OCI-LY7 (cell line): ENCODE measurements at regions not wholly inside any gene's neighbourhood (a gene's known extent, or its start where the extent isn't known, plus 50 kb on each side); places are given as distances from the start of the nearest gene placed in this dataset.
"Not testable (repeated sequence)": the region's sequence is repeated elsewhere in the genome, so short reads cannot be mapped to it uniquely, and the experiment has no call there.

Source experiments
- BruUV-seq: library from RNA; stranded (reverse); fragments of 400-500 nt; replicated peaks from 2 replicates; lab custom pipeline; 2021; lab: Mats Ljungman, UMichigan
- CTCF ChIA-PET: fragments of 300-600 bp; sonication (Branson Sonifier 250); formaldehyde crosslinking; loops from one replicate; lab custom pipeline; 2022; ENCODE audit warnings: antibody characterized with exemption; ENCODE audit not compliant: unreplicated experiment; lab: Charles Lee
- POLR2A ChIA-PET: fragments of 300-600 bp; sonication (Branson Sonifier 250); formaldehyde crosslinking; loops from one replicate; lab custom pipeline; 2022; ENCODE audit warnings: antibody characterized with exemption; lab: Charles Lee
- DNase-seq: peaks from one replicate; pipeline ENCODE4 v3.0.0-alpha.2; 2015; ENCODE audit warnings: low spot score
- H2AFZ ChIP-seq: fragments of 200-600 bp; sonication (generic), shearing (Covaris generic); 2 replicates; pipeline ENCODE4 v1.6.1; 2014; ENCODE audit warnings: mild to moderate bottlenecking, antibody characterized with exemption, low read length, moderate library complexity
- H3K27ac ChIP-seq: fragments of 200-600 bp; sonication (generic); 2 replicates; pipeline ENCODE4 v1.5.1; 2014; ENCODE audit warnings: mixed run types, low read depth, mild to moderate bottlenecking, moderate library complexity, low read length, inconsistent platforms; ENCODE audit not compliant: poor library complexity, severe bottlenecking
- H3K36me3 ChIP-seq: fragments of 200-600 bp; sonication (generic); 2 replicates; pipeline ENCODE4 v1.6.1; 2014; ENCODE audit warnings: mild to moderate bottlenecking, antibody characterized with exemption, low read length, moderate library complexity, mixed read lengths; ENCODE audit not compliant: insufficient read depth
- H3K4me1 ChIP-seq: fragments of 200-600 bp; sonication (generic); 2 replicates; pipeline ENCODE4 v1.5.1; 2014; ENCODE audit warnings: mild to moderate bottlenecking, low read length; ENCODE audit not compliant: insufficient read depth, poor library complexity, severe bottlenecking
- H3K4me2 ChIP-seq: fragments of 200-600 bp; sonication (generic); 2 replicates; pipeline ENCODE4 v1.6.1; 2014; ENCODE audit warnings: mild to moderate bottlenecking, low read length
- H3K4me3 ChIP-seq: fragments of 200-600 bp; sonication (generic); 2 replicates; pipeline ENCODE4 v1.5.1; 2014; ENCODE audit warnings: mild to moderate bottlenecking, low read depth, low read length; ENCODE audit not compliant: poor library complexity, severe bottlenecking
- H3K79me2 ChIP-seq: fragments of 200-600 bp; sonication (generic); 2 replicates; pipeline ENCODE4 v1.6.1; 2016; ENCODE audit warnings: low read depth, mild to moderate bottlenecking, low read length, moderate library complexity, mixed read lengths; ENCODE audit not compliant: insufficient read depth
- H3K9me2 ChIP-seq: fragments of 200-600 bp; sonication (generic); 2 replicates; pipeline ENCODE4 v1.6.1; 2016; ENCODE audit warnings: mild to moderate bottlenecking, low read length, mixed read lengths; ENCODE audit not compliant: insufficient read depth
- H3K9me3 ChIP-seq: fragments of 200-600 bp; sonication (generic); 2 replicates; pipeline ENCODE4 v1.6.1; 2014; ENCODE audit warnings: mild to moderate bottlenecking, mixed run types, low read length, mixed read lengths
- H4K20me1 ChIP-seq: fragments of 200-600 bp; sonication (generic); 2 replicates; pipeline ENCODE4 v1.6.1; 2014; ENCODE audit warnings: mild to moderate bottlenecking, antibody characterized with exemption, low read length, moderate library complexity, mixed read lengths; ENCODE audit not compliant: insufficient read depth
- CTCF ChIP-seq: fragments of 200-600 bp; sonication (generic); conservative IDR thresholded peaks from 2 replicates; pipeline ENCODE4 v1.5.1; 2014; ENCODE audit warnings: mild to moderate bottlenecking, antibody characterized with exemption, low read length, moderate library complexity, mixed read lengths
- EZH2phosphoT487 ChIP-seq: fragments of 200-600 bp; sonication (generic); IDR thresholded peaks from 2 replicates; pipeline ENCODE4 v1.6.1; 2018; ENCODE audit warnings: low read depth, borderline replicate concordance, mild to moderate bottlenecking, mixed run types, antibody characterized with exemption, low read length, moderate library complexity, mixed read lengths
- intact Hi-C: fragments of 100-400 bp; cut with micrococcal nuclease; formaldehyde crosslinking; loops from one replicate; pipeline ENCODE4 v1.10.0; 2022; ENCODE audit not compliant: unreplicated experiment

DNA sequence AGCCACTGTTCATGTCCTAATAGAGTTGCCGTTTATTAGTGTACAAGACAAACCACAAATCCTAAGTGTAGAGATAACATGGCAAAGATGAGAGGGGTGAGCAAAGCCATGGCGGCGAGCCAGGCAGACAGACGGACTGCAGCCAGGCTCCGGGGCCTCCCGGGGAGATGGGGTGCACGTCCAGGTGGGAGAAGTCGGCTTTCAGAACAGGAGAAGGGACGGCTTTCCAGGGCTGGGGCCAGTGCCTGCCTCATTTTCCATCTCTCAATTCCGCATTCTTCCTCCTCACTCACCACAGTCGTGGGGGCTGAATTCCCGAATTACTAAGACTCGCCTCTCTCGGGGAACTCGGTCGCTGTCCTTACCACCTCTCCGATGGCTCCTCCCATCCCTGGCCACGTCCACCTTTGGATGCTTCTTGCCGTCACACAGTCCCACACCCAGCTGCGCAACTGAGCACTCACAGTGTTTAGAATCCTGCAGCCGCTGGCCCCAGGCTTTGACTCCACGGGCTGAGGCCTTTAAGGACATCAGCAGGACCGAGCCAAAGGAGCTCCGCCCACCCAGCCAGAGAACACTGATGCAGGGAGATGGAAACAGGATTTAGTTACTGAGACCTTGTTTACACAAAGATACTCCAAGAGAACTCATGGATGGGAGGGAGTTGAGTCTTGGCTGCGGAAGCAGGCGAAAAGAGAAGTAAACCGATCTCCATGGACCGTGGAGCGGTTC lies 59.7 kb downstream of the RNF112 start:
- TF ChIP-seq EZH2phosphoT487 (no peak), CTCF (no peak)
- H3K9me2 ChIP-seq: no peaks in the 10 kb centered on the region
- H3K4me2 ChIP-seq: no peak overlapping the region
- no peak for DNase-seq
- no peak overlapping the region for H3K4me3 ChIP-seq
- H3K9me3 ChIP-seq: no peaks in the 10 kb centered on the region
- POLR2A ChIA-PET: interaction anchor here (0.6 kb wide), 1 partner anchor 93 kb away, joined by 3 read pairs; the partner anchor contains the start of gene MAPK7
- no peak overlapping the region for H2AFZ ChIP-seq
- H3K4me1 ChIP-seq: peaks cover 15% of the 10 kb centered on the region
- H3K79me2 ChIP-seq: no peaks in the 10 kb centered on the region
- H3K36me3 ChIP-seq: no peaks in the 10 kb centered on the region
- H3K27ac ChIP-seq: no peak overlapping the region
- CTCF ChIA-PET: no interaction called here
- intact Hi-C loops: no loop called here
- no TSS peak for BruUV-seq
- no peaks in the 10 kb centered on the region for H4K20me1 ChIP-seq

DNA sequence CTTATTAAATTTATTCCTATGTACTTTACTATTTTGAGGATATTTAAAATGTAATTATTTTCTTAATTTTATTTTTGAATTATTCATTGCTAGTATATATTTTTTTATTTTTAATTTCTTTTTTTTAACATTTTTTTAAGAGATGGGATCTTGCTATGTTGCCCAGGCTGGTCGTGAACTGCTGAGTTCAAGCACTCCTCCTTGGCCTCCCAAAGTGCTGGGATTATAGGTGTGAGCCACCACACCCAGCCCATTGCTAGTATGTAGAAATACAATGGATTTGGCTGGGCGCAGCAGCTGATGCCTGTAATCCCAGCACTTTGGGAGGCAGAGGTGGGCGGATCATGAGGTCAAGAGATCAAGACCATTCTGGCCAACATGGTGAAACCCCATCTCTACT lies 59.2 kb upstream of the SLC47A1 start:
- DNase-seq, H3K79me2 ChIP-seq, H4K20me1 ChIP-seq, H3K4me1 ChIP-seq, intact Hi-C loops, BruUV-seq, H3K9me3 ChIP-seq, POLR2A ChIA-PET, H3K4me2 ChIP-seq, H3K27ac ChIP-seq, H3K9me2 ChIP-seq, H3K4me3 ChIP-seq, H2AFZ ChIP-seq, H3K36me3 ChIP-seq, CTCF ChIA-PET: not testable (repeated sequence)

DNA sequence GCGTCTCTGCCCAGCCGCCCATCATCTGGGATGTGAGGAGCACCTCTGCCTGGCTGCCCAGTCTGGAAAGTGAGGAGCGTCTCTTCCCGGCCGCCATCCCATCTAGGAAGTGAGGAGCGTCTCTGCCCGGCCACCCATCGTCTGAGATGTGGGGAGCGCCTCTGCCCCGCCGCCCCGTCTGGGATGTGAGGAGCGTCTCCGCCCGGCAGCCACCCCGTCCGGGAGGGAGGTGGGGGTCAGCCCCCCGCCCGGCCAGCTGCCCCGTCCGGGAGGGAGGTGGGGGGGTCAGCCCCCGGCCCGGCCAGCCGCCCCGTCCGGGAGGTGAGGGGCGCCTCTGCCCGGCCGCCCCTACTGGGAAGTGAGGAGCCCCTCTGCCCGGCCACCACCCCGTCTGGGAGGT lies 57.9 kb upstream of the SLC47A1 start:
- H3K4me3 ChIP-seq, H3K79me2 ChIP-seq, DNase-seq, POLR2A ChIA-PET, H4K20me1 ChIP-seq, BruUV-seq, H3K9me3 ChIP-seq, H3K36me3 ChIP-seq, H3K9me2 ChIP-seq, H3K27ac ChIP-seq, H3K4me1 ChIP-seq, H3K4me2 ChIP-seq, CTCF ChIA-PET, intact Hi-C loops, H2AFZ ChIP-seq: not testable (repeated sequence)
